Neural cell (in vitro differentiated cells): ENCODE measurements at regions not wholly inside any gene's neighbourhood (a gene's known extent, or its start where the extent isn't known, plus 50 kb on each side); places are given as distances from the start of the nearest gene placed in this dataset.

ENCODE experiments used
- H2AFZ ChIP-seq: fragments of 200-600, 300-800 bp; sonication (generic), shearing (Covaris generic); 2 replicates; pipeline ENCODE4 v1.6.0; 2014; ENCODE audit warnings: low read depth, mild to moderate bottlenecking, antibody characterized with exemption, low read length, moderate library complexity
- H3F3A ChIP-seq: fragments of 200-600 bp; shearing (Covaris generic); 2 replicates; pipeline ENCODE4 v1.6.1; 2016; ENCODE audit warnings: mild to moderate bottlenecking, moderate library complexity, mixed read lengths, antibody characterized with exemption, low read length; ENCODE audit not compliant: insufficient read depth, poor library complexity, severe bottlenecking
- H3K27ac ChIP-seq: fragments of 200-600, 300-800 bp; sonication (generic), shearing (Covaris generic); 2 replicates; pipeline ENCODE4 v1.5.1; 2014; ENCODE audit warnings: mild to moderate bottlenecking, low read length, moderate library complexity
- H3K27me3 ChIP-seq: fragments of 300-800, 200-600 bp; sonication (generic), shearing (Covaris generic); 2 replicates; pipeline ENCODE4 v1.6.0; 2014; ENCODE audit warnings: mild to moderate bottlenecking, low read depth, low read length, moderate library complexity; ENCODE audit not compliant: insufficient read depth
- H3K36me3 ChIP-seq: fragments of 300-800, 200-600 bp; sonication (generic), shearing (Covaris generic); 2 replicates; pipeline ENCODE4 v1.5.1; 2014; ENCODE audit warnings: mild to moderate bottlenecking, antibody characterized with exemption, low read length, moderate library complexity; ENCODE audit not compliant: insufficient read depth
- H3K4me2 ChIP-seq: fragments of 300-800, 200-600 bp; sonication (generic), shearing (Covaris generic); 2 replicates; pipeline ENCODE4 v1.6.0; 2014; ENCODE audit warnings: mild to moderate bottlenecking, low read length
- H3K4me3 ChIP-seq: fragments of 300-800, 200-600 bp; sonication (generic), shearing (Covaris generic); 2 replicates; pipeline ENCODE4 v1.5.1; 2014; ENCODE audit warnings: mild to moderate bottlenecking, low read length, moderate library complexity
- H3K79me2 ChIP-seq: fragments of 200-600 bp; shearing (Covaris generic); replicated peaks from 2 replicates; pipeline ENCODE4 v1.6.0; 2014; ENCODE audit warnings: mild to moderate bottlenecking, low read length, moderate library complexity; ENCODE audit not compliant: insufficient read depth
- H3K9ac ChIP-seq: fragments of 300-800, 200-600 bp; sonication (generic), shearing (Covaris generic); 2 replicates; pipeline ENCODE4 v1.6.1; 2016; ENCODE audit warnings: mild to moderate bottlenecking, low read length, mixed read lengths
- H3K9me2 ChIP-seq: fragments of 200-600 bp; shearing (Covaris generic); 2 replicates; pipeline ENCODE4 v1.6.1; 2016; ENCODE audit warnings: mild to moderate bottlenecking, low read length, mixed read lengths; ENCODE audit not compliant: insufficient read depth
- H3K9me3 ChIP-seq: fragments of 200-600, 300-800 bp; sonication (generic), shearing (Covaris generic); 2 replicates; pipeline ENCODE4 v1.6.1; 2016; ENCODE audit warnings: mild to moderate bottlenecking, mixed run types, low read length, moderate library complexity, mixed read lengths
- H4K20me1 ChIP-seq: fragments of 200-600 bp; shearing (Covaris generic); 2 replicates; pipeline ENCODE4 v1.6.1; 2016; ENCODE audit warnings: mild to moderate bottlenecking, mixed run types; ENCODE audit not compliant: insufficient read depth
- EP300 ChIP-seq: fragments of 450-650 bp; conservative IDR thresholded peaks from 2 replicates; pipeline ENCODE4 v1.6.1; 2014; ENCODE audit warnings: antibody characterized with exemption, mild to moderate bottlenecking, moderate library complexity; ENCODE audit not compliant: poor library complexity, severe bottlenecking
- EZH2 ChIP-seq: fragments of 200-600, 300-800 bp; shearing (Covaris generic), sonication (generic); IDR thresholded peaks from 2 replicates; pipeline ENCODE4 v1.6.1; 2014; ENCODE audit warnings: antibody characterized with exemption, low read length, borderline replicate concordance, mild to moderate bottlenecking; ENCODE audit not compliant: insufficient read depth, poor library complexity, severe bottlenecking
- MXI1 ChIP-seq: fragments of 450-650 bp; conservative IDR thresholded peaks from 2 replicates; pipeline ENCODE4 v1.6.1; 2014; ENCODE audit warnings: antibody characterized with exemption, mild to moderate bottlenecking; ENCODE audit not compliant: poor library complexity, severe bottlenecking
- POLR2AphosphoS5 ChIP-seq: IDR thresholded peaks from 2 replicates; pipeline ENCODE4 v1.6.1; 2012
- RAD21 ChIP-seq: fragments of 450-650 bp; conservative IDR thresholded peaks from 2 replicates; pipeline ENCODE4 v1.6.1; 2014; ENCODE audit warnings: antibody characterized with exemption, mild to moderate bottlenecking, moderate library complexity
- REST ChIP-seq: IDR thresholded peaks from 2 replicates; pipeline ENCODE4 v1.6.1; 2012; ENCODE audit warnings: borderline replicate concordance
- SMC3 ChIP-seq: fragments of 450-650 bp; conservative IDR thresholded peaks from 2 replicates; pipeline ENCODE4 v1.6.1; 2014; ENCODE audit warnings: antibody characterized with exemption, mild to moderate bottlenecking, moderate library complexity; ENCODE audit not compliant: poor library complexity
- TAF1 ChIP-seq: IDR thresholded peaks from 2 replicates; pipeline ENCODE4 v1.6.1; 2012; ENCODE audit warnings: low read depth
- TF ChIP-seq, protein P1 (sequence below): fragments of 450-650 bp; IDR thresholded peaks from 2 replicates; pipeline ENCODE4 v1.5.1; 2014; ENCODE audit warnings: antibody characterized with exemption, mild to moderate bottlenecking, moderate library complexity; ENCODE audit not compliant: poor library complexity, severe bottlenecking

DNA sequence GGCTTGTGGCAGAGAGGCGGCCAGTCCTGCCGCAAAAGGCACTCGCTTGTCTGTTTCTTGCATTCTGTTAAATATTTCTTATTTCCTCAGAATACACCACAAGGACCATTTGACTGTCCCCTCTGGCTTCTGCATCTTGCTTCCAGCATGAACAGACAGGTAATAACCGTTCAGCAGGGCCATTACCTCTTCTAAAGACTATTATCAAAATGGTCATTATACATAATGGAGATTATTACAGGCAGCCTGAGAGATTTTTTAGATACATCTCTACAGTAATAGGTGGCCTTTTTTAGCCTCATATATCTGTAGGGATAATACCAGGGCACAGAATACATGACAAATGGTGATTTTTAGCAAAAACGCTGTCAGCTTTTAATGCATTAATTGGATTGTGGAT lies 382.0 kb downstream of the PSAT1 start:
- H3K27ac ChIP-seq = peak overlapping the region; percentile 66
- H3K79me2 ChIP-seq = no peaks in the 10 kb centered on the region
- TF ChIP-seq EP300 (peak; percentile 74), POLR2AphosphoS5 (peak; percentile 88), RAD21 (no peak), REST (peak; percentile 46)
- TF ChIP-seq, protein P1, sequence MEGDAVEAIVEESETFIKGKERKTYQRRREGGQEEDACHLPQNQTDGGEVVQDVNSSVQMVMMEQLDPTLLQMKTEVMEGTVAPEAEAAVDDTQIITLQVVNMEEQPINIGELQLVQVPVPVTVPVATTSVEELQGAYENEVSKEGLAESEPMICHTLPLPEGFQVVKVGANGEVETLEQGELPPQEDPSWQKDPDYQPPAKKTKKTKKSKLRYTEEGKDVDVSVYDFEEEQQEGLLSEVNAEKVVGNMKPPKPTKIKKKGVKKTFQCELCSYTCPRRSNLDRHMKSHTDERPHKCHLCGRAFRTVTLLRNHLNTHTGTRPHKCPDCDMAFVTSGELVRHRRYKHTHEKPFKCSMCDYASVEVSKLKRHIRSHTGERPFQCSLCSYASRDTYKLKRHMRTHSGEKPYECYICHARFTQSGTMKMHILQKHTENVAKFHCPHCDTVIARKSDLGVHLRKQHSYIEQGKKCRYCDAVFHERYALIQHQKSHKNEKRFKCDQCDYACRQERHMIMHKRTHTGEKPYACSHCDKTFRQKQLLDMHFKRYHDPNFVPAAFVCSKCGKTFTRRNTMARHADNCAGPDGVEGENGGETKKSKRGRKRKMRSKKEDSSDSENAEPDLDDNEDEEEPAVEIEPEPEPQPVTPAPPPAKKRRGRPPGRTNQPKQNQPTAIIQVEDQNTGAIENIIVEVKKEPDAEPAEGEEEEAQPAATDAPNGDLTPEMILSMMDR = no peak
- H2AFZ ChIP-seq = no peak overlapping the region
- no peaks in the 10 kb centered on the region for H3K9me2 ChIP-seq
- no peaks in the 10 kb centered on the region for H3K36me3 ChIP-seq
- H4K20me1 ChIP-seq = no peaks in the 10 kb centered on the region
- peak overlapping the region; percentile 26 for H3K9ac ChIP-seq
- H3F3A ChIP-seq = no peaks in the 10 kb centered on the region
- H3K4me2 ChIP-seq = no peak overlapping the region
- H3K9me3 ChIP-seq = no peaks in the 10 kb centered on the region
- H3K4me3 ChIP-seq = no peak overlapping the region
- H3K27me3 ChIP-seq = no peaks in the 10 kb centered on the region

GRCh38 chr9:78680196-78680595 lies 383.3 kb downstream of the PSAT1 start:
- H3K9me3 ChIP-seq = no peaks in the 10 kb centered on the region
- TF ChIP-seq TAF1 (no peak), MXI1 (no peak), RAD21 (no peak), EZH2 (no peak), SMC3 (no peak), EP300 (no peak), REST (no peak), POLR2AphosphoS5 (no peak)
- TF ChIP-seq, protein P1 = no peak
- no peaks in the 10 kb centered on the region for H3K9me2 ChIP-seq
- no peaks in the 10 kb centered on the region for H3K36me3 ChIP-seq
- no peaks in the 10 kb centered on the region for H3F3A ChIP-seq
- H3K9ac ChIP-seq = no peak overlapping the region
- no peak overlapping the region for H2AFZ ChIP-seq
- H3K4me3 ChIP-seq = no peak overlapping the region
- H3K79me2 ChIP-seq = no peaks in the 10 kb centered on the region
- no peaks in the 10 kb centered on the region for H4K20me1 ChIP-seq
- peak overlapping the region; percentile 66 for H3K27ac ChIP-seq
- H3K4me2 ChIP-seq = no peak overlapping the region
- no peaks in the 10 kb centered on the region for H3K27me3 ChIP-seq
